ENCODE measurements at regions not wholly inside any gene's neighbourhood (a gene's known extent, or its start where the extent isn't known, plus 50 kb on each side); places are given as distances from the start of the nearest gene placed in this dataset.

DNA sequence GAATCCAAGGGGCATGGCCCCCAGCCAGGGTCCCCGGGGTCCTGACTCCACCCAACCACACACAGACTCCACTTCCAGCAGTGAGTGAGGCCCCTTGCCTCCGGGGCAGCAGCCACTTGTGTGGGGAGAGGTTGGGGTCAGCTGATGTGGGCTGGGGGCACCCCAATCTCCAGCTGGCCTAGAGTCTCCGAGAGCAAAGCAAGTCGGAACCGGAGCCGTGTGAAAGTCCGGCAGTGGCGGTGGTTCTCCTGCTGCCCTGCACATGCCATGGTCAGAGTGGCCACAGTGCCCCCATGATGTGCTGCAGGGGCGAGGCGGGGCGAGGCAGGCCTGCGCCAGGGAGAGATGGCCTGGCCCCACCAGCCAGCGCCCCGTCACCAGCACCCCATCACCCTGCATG lies 74.6 kb downstream of the PDGFA start:
- 52% methylated on average over 10 of the region's 14 CpGs for WGBS (ENCODE audit: insufficient coverage, insufficient replicate concordance, low lambda C conversion rate, missing lambda C conversion rate)
- ChIA-PET CTCF (no interaction called here), RAD21 (ENCODE audit: unreplicated experiment) (no interaction called here), SMC1A (ENCODE audit: uncharacterized antibody, unreplicated experiment) (no interaction called here), POLR2A (no interaction called here)
- Histone ChIP-seq H3K9me3 (replicated peaks; ENCODE audit: control insufficient read depth, insufficient read depth, low read length) (no peaks in the 10 kb centered on the region; the same call in 2 of the 3 replicates), H3K36me3 (ENCODE audit: control insufficient read depth in 2 of 2, insufficient read depth in 2 of 2, low read length in 1 of 2) (no peaks in the 10 kb centered on the region), H3K79me2 (ENCODE audit: control insufficient read depth, insufficient read depth, low read length) (no peaks in the 10 kb centered on the region), H3K4me1 (ENCODE audit: control insufficient read depth, insufficient read depth, low read length) (no peaks in the 10 kb centered on the region), H2AFZ (ENCODE audit: control insufficient read depth, low read depth, low read length) (no peak overlapping the region), H4K20me1 (ENCODE audit: control insufficient read depth, insufficient read depth) (no peaks in the 10 kb centered on the region), H3K9ac (ENCODE audit: control insufficient read depth, insufficient read depth, low read length) (no peak overlapping the region), H3K27ac (ENCODE audit: control insufficient read depth, insufficient read depth) (no peak overlapping the region), H3K27me3 (replicated peaks in 1 of 2; ENCODE audit: control insufficient read depth in 2 of 2, insufficient read depth in 2 of 2, low read length in 1 of 2) (no peaks in the 10 kb centered on the region), H3K4me2 (ENCODE audit: control insufficient read depth, insufficient read depth) (no peak overlapping the region), H3K4me3 (no peak overlapping the region)
- ATAC-seq (no peak), FAIRE-seq (no peak), DNase-seq (ENCODE audit: low read depth, low spot score) (no peak)
- in situ Hi-C loops (cut with MboI) (no loop called here), intact Hi-C loops (cut with micrococcal nuclease; ENCODE audit: unreplicated experiment) (no loop called here)
- TF ChIP-seq ZBTB11 (CRISPR knock-in tag; IDR thresholded peaks at IDR 0.05), result no peak
- TF ChIP-seq SREBF1 (IDR thresholded peaks at IDR 0.05; ENCODE audit: low read length), result no peak
- no peak for TF ChIP-seq ETV6 (conservative IDR thresholded peaks at IDR 0.05 in 1 of 2, IDR thresholded peaks at IDR 0.05 in 1 of 2; ENCODE audit: borderline replicate concordance in 1 of 2, low read depth in 1 of 2)
- no peak for TF ChIP-seq RFX5 (IDR thresholded peaks at IDR 0.05; ENCODE audit: low read depth, low read length)
- no peak for TF ChIP-seq IRF3 (IDR thresholded peaks at IDR 0.05)
- no peak for TF ChIP-seq CHD4 (IDR thresholded peaks at IDR 0.05)
- TF ChIP-seq NRF1 (conservative IDR thresholded peaks at IDR 0.05; ENCODE audit: low read depth, low read length), result no peak
- TF ChIP-seq YBX1 (IDR thresholded peaks at IDR 0.05), result no peak
- BruUV-seq (replicated peaks), result no TSS peak

Measured in GM12878 (cell line).